ENCODE measurements at regions not wholly inside any gene's neighbourhood (a gene's known extent, or its start where the extent isn't known, plus 50 kb on each side); places are given as distances from the start of the nearest gene placed in this dataset.

DNA sequence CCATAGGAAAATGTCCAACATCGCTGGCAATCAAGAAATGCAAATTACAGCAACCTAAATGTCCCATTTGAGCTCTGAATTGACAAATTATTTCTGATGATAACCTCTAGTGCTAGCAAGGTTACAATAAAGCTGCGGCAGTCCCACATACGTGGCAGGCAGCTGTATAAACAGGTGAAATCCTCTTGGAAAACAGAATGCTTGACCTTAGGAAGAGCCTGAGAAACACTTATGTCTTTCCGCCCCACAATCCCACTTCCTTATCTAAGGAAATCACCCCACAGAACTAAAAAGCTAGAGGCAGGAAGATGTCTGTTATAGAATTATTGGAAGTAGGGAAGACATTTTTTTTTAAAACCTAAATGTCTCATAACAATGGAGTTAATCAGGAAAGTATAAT lies 154.3 kb downstream of the KATNIP start:
- no peak for DNase-seq (ENCODE audit: low read depth)
- TF ChIP-seq, protein P1, sequence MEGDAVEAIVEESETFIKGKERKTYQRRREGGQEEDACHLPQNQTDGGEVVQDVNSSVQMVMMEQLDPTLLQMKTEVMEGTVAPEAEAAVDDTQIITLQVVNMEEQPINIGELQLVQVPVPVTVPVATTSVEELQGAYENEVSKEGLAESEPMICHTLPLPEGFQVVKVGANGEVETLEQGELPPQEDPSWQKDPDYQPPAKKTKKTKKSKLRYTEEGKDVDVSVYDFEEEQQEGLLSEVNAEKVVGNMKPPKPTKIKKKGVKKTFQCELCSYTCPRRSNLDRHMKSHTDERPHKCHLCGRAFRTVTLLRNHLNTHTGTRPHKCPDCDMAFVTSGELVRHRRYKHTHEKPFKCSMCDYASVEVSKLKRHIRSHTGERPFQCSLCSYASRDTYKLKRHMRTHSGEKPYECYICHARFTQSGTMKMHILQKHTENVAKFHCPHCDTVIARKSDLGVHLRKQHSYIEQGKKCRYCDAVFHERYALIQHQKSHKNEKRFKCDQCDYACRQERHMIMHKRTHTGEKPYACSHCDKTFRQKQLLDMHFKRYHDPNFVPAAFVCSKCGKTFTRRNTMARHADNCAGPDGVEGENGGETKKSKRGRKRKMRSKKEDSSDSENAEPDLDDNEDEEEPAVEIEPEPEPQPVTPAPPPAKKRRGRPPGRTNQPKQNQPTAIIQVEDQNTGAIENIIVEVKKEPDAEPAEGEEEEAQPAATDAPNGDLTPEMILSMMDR (IDR thresholded peaks at IDR 0.05; ENCODE audit: control insufficient read depth, insufficient read depth, low read depth, low read length, missing control alignments) = no peak
- H3K4me3 ChIP-seq (ENCODE audit: control insufficient read depth, low read depth, low read length) = no peak overlapping the region

DNA sequence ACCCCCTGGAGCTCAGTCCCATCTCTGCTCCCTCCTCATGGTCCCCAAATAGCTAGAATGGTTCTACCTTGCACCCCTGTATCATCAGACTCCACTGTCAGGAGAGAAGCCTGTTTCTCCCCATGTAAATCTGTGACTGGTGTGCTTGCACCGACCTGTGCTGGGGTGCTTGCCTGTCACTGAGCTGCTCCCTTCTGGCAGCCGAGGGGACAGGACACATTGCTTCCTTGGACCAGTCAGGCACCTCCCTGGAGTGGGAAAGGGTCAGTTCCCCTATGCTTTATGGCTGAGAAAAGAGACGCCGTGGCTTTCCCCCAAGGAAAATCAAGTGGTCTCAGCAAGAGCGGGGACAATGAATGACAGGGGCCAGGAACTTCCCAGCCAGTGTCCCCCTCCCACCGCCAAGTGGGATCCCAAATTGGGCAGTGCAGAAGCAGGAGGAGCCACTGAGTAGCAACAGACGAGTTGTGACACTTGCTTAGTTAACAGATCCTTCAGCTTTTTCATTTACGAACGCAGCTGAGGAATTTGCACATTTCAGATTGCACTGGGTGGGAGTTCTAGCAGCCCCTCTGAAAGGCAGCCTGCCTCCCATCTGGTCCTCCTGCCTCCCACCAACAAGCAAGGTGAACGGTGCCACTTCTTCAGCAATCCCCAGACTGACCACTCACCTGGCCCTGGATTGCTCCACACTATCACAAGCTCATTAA lies 156.4 kb downstream of the KATNIP start:
- no peak for DNase-seq (ENCODE audit: low read depth)
- TF ChIP-seq, protein P1 (IDR thresholded peaks at IDR 0.05; ENCODE audit: control insufficient read depth, insufficient read depth, low read depth, low read length, missing control alignments) = no peak
- H3K4me3 ChIP-seq (ENCODE audit: control insufficient read depth, low read depth, low read length) = no peak overlapping the region

DNA sequence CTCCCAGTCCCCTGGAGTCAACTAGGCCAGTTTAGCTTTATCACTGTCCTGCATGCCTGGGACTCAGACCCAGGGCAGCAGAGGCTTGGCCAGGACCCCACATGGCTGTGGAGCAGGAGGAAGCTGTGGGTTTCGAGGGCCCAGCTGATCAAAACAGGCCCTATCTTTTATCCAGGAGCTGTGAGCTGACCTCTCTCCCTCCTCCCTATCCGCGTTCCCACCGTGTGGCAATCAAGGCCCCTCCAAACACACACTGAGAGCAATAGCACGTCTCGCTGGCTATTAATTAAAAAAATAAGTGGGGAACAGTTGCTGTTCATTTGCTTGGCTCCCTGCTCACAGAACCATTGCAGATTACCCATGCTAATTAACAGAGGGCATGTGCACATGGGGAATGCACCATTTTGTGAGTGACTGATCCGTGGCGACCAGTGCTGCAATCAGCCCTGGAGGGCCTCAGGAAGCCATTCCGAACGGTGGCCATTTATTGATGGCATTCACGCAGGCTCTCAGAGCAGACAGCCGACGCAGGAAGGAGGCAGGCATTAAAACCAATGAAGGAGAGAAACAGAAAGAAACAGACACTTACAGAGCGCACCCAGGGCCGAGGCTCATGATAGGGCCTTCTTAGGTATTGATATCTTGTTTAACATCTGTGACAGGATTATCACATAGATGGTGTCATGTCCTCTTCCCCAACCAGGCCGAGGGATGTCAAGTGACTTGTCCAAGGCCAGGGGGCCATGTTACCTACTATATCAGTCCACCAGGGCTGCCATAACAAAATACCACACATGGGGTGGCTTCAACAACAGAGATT lies 157.1 kb downstream of the KATNIP start:
- DNase-seq (ENCODE audit: low read depth) = no peak
- TF ChIP-seq, protein P1 (IDR thresholded peaks at IDR 0.05; ENCODE audit: control insufficient read depth, insufficient read depth, low read depth, low read length, missing control alignments) = no peak
- no peak overlapping the region for H3K4me3 ChIP-seq (ENCODE audit: control insufficient read depth, low read depth, low read length)

DNA sequence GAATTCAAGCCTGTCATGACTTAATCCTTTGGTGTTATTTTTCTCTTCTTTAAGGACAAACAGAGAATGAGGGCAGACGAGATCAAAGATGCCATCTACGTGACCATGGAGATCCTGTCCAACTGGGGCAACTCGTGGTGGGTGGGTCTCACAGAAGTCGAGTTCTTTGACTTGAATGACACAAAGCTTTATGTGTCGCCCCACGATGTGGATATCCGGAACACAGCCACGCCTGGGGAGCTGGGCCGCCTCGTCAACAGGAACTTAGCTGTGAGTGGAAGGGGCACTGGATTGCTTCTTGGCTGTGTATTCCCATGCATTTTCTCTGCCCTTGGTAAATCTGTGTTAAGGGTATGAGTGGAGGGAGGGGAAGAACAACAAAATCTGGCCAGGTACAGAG lies 158.7 kb downstream of the KATNIP start:
- TF ChIP-seq, protein P1 (IDR thresholded peaks at IDR 0.05; ENCODE audit: control insufficient read depth, insufficient read depth, low read depth, low read length, missing control alignments) = no peak
- no peak for DNase-seq (ENCODE audit: low read depth)
- H3K4me3 ChIP-seq (ENCODE audit: control insufficient read depth, low read depth, low read length) = no peak overlapping the region

DNA sequence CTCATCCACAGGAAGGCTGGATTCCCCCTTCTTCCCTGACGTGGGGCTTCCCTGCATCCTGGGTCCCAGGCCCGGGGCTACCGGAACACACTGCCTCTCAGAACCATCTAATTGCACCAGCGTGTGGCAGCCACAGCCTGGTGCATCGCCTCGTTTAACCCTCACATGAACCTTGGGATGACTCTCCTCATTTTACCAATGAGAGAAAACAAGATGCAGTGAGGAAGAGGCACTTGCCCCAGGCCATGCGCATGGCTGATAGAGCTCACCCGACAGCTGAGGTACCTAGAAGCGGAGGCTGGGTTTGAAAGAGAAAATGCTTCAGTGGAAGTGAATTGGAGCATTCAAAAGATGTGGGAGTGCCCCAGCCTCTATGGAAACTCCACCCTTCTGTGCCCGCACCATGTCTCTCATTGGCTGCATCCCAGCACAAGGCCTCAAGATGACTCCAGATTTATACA lies 162.3 kb downstream of the KATNIP start:
- H3K4me3 ChIP-seq (ENCODE audit: control insufficient read depth, low read depth, low read length) = no peak overlapping the region
- no peak for DNase-seq (ENCODE audit: low read depth)
- TF ChIP-seq, protein P1 (IDR thresholded peaks at IDR 0.05; ENCODE audit: control insufficient read depth, insufficient read depth, low read depth, low read length, missing control alignments) = no peak

DNA sequence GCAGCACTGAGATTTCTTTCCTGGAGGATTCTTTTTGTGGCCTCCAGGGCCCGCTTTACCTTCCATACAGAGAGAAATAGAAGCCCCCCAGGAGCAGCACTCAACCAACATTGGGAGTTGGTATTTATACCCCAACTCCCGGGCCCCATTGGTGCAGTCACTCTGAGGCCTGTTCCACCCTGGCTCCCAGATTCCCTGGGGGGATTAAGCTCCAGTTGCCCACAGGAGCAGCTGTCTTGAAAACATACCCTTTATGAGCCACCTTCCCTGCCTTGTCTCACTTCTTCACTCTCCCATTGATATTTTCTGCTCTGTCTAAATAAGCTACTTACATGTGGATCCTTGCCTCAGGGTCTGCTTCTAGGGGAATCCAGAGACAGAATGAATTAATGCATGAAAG lies 167.8 kb downstream of the KATNIP start:
- H3K4me3 ChIP-seq (ENCODE audit: control insufficient read depth, low read depth, low read length) = no peak overlapping the region
- no peak for DNase-seq (ENCODE audit: low read depth)
- TF ChIP-seq, protein P1 (IDR thresholded peaks at IDR 0.05; ENCODE audit: control insufficient read depth, insufficient read depth, low read depth, low read length, missing control alignments) = no peak

Data from AG09309 (cell line).